ENCODE measurements at regions not wholly inside any gene's neighbourhood (a gene's known extent, or its start where the extent isn't known, plus 50 kb on each side); places are given as distances from the start of the nearest gene placed in this dataset.

DNA sequence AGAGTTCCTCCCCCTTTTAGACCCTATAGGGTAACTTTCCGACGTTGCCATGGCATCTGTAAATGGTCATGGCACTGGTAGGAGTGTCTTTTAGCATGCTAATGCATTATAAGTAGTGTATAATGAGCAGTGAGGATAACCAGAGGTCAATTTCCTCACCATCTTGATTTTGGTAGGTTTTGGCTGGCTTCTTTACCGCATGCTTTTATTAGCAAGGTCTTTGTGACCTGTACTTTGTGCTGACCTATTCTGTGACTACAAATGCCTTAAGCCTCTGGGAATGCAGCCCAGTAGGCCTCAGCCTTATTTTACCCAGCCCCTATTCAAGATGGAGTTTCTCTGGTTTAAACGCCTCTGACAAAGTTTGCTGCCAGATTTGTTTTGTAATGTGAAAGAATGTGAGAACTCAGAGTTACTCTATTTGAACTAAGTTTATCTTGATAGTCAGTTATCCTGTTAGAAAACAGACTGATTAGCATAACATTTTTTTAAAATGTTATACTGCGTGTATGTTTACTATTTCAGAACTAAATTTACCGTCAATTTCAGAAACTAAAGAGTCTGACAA is 111.3 kb upstream of the PRSS16 start:
- Mint-ChIP-seq H3K27me3 (ENCODE audit: low read depth) (no peaks in the 10 kb centered on the region), H3K4me3 (no peak overlapping the region), H3K4me1 (peaks cover 38% of the 10 kb centered on the region), H3K36me3 (no peaks in the 10 kb centered on the region), H3K9me3 (no peaks in the 10 kb centered on the region), H3K27ac (peak overlapping the region; percentile 39)
- TF ChIP-seq CTCF (IDR thresholded peaks at IDR 0.05; ENCODE audit: unreplicated experiment): no peak
- no peak for DNase-seq (ENCODE audit: low spot score in 2 of 2, unreplicated experiment in 2 of 2)

DNA sequence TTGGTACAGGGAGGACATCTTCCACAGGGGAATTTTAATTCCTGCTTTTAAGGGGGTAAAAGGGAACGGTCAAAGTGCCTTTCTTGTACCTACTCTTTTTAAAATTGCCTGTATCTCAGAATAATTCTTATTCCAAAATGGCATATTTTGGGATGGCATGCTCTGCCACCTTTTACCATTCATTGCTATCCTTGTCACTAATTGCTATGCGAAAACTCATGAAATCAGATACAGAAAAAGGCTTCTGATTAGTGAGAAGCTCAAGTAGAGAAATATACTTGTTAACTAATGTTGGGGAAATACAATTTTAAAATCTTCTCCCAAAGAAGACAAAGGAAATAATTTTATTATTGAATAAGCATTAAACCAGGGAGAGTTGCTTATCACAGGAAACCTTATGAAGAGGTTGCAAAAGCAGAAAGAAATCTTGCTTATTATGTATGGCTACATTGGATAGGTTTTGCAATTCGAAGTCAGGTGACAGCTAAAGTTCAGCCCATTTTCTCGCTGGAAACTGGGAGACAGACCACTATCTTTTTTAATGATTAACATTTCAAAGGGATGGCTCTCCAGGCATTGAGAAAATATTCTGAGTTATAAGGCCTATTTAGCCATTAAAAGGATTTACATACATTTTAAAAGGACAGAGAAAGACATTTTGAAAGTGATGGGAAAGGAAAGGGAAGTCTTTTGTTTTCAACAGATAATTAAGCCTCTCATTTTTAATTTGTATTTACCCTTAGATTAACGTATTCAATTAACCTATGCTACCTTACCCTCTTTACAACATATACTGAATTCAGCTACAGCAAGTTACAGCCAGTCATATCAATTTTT is 110.3 kb upstream of the PRSS16 start:
- peak overlapping the region; percentile 30 for H3K27ac Mint-ChIP-seq
- H3K27me3 Mint-ChIP-seq (ENCODE audit: low read depth): no peaks in the 10 kb centered on the region
- no peak overlapping the region for H3K4me3 Mint-ChIP-seq
- DNase-seq (ENCODE audit: low spot score in 2 of 2, unreplicated experiment in 2 of 2): no peak
- no peak for TF ChIP-seq CTCF (IDR thresholded peaks at IDR 0.05; ENCODE audit: unreplicated experiment)
- no peaks in the 10 kb centered on the region for H3K9me3 Mint-ChIP-seq
- no peaks in the 10 kb centered on the region for H3K36me3 Mint-ChIP-seq
- H3K4me1 Mint-ChIP-seq: peaks cover 43% of the 10 kb centered on the region

DNA sequence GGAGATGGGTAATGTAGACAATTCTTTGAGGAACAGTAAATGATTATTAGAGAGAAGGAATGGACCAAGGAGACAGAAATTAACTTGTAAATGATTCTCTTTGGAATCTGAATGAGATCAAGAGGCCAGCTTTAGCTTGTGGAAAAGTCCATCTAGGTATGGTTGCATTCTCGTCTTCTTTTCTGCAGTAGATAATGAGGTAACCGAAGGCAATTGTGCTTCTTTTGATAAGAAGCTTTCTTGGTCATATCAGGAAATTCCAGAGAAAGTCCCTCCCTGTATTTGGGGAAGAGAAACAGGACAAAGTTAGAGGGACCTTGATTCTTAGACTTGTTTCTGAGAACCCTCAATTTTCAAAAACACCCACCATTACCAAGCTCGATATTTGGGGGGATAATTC is 109.1 kb upstream of the PRSS16 start:
- H3K27me3 Mint-ChIP-seq (ENCODE audit: low read depth): no peaks in the 10 kb centered on the region
- H3K27ac Mint-ChIP-seq: peak overlapping the region; percentile 98
- H3K4me3 Mint-ChIP-seq: peak overlapping the region; percentile 93
- no peaks in the 10 kb centered on the region for H3K9me3 Mint-ChIP-seq
- no peaks in the 10 kb centered on the region for H3K36me3 Mint-ChIP-seq
- peaks cover 42% of the 10 kb centered on the region for H3K4me1 Mint-ChIP-seq
- TF ChIP-seq CTCF (IDR thresholded peaks at IDR 0.05; ENCODE audit: unreplicated experiment): no peak
- DNase-seq (ENCODE audit: low spot score in 2 of 2, unreplicated experiment in 2 of 2): no peak

DNA sequence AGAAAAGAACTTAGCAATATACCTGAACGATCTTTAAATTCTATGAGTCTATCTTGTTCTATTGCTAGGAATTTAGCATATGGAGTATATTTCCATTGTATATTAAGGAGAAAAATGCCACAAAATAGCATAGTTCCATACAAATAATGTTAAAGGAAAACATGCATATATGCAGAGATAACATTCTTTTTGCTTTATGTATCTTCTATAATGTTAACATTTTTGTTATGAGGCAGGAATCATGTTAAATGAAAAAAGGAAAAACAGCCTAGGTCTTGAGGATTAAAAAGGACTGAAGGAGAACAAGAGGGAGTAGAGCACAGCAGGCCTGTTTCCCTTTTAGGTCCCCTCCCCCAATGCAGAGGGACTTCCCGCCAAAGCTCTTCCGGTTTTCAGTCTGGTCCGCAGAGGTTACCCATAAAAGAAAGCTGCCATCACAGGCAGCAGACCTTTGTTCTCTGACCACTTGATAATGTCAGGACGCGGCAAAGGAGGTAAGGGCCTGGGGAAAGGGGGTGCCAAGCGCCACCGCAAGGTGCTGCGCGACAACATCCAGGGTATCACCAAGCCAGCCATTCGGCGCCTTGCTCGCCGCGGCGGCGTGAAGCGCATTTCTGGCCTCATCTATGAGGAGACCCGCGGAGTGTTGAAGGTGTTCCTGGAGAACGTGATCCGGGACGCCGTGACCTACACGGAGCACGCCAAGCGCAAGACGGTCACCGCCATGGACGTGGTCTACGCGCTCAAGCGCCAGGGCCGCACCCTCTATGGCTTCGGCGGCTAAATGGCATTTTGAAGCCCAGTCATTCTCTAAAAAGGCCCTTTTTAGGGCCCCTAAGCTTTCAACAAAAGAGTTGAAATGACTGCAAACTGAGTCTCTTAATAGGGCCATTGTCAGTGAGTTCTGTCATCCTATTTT is 108.4 kb upstream of the PRSS16 start:
- Mint-ChIP-seq H3K4me1 (peaks cover 41% of the 10 kb centered on the region), H3K36me3 (no peaks in the 10 kb centered on the region), H3K9me3 (no peaks in the 10 kb centered on the region), H3K4me3 (peak overlapping the region; percentile 93), H3K27ac (peak overlapping the region; percentile 98), H3K27me3 (ENCODE audit: low read depth) (no peaks in the 10 kb centered on the region)
- no peak for TF ChIP-seq CTCF (IDR thresholded peaks at IDR 0.05; ENCODE audit: unreplicated experiment)
- DNase-seq (ENCODE audit: low spot score in 2 of 2, unreplicated experiment in 2 of 2): peak in 1 of 2 experiments; percentile 48

- H3K4me1 Mint-ChIP-seq: peaks cover 44% of the 10 kb centered on the region
- peak overlapping the region; percentile 93 for H3K4me3 Mint-ChIP-seq
- H3K36me3 Mint-ChIP-seq: no peaks in the 10 kb centered on the region
- H3K27ac Mint-ChIP-seq: peak overlapping the region; percentile 98
- no peak for DNase-seq (ENCODE audit: low spot score in 2 of 2, unreplicated experiment in 2 of 2)
- H3K27me3 Mint-ChIP-seq (ENCODE audit: low read depth): no peaks in the 10 kb centered on the region
- no peak for TF ChIP-seq CTCF (IDR thresholded peaks at IDR 0.05; ENCODE audit: unreplicated experiment)
- no peaks in the 10 kb centered on the region for H3K9me3 Mint-ChIP-seq
These were observed 107.5 kb upstream of the PRSS16 start for GRCh38 chr6:27139756-27140579.
